ENCODE measurements at regions not wholly inside any gene's neighbourhood (a gene's known extent, or its start where the extent isn't known, plus 50 kb on each side); places are given as distances from the start of the nearest gene placed in this dataset.
"Not testable (repeated sequence)": the region's sequence is repeated elsewhere in the genome, so short reads cannot be mapped to it uniquely, and the experiment has no call there.

DNA sequence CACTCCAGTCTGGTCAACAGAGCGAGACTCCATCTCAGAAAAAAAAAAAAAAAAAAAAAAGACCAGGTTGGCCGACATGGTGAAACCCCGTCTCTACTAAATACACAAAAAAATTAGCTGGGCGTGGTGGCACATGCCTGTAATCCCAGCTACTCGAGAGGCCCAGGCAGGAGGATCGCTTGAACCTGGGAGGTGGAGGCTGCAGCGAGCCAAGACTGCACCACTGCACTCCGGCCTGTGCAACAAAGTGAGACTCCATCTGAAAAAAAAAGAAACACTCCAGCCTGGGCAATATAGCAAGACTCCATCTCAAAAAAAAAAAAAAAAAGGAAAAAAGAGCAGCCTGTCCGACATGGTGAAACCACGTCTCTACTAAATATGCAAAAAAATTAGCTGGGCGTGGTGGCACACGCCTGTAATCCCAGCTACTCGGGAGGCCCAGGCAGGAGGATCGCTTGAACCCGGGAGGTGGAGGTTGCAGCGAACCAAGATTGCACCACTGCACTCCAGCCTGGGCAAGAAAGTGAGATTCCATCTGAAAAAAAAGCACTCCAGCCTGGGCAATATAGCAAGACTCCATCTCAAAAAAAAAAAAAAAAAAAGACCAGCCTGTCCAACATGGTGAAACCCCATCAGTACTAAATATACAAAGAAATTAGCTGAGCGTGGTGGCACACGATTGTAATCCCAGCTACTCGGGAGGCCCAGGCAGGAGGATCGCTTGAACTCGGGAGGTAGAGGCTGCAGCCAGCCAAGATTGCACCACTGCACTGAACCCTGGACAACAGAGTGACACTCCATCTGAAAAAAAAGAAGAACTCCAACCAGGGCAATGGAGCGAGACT lies 343.3 kb upstream of the PLGLB2 start:
- H3K36me3 Mint-ChIP-seq (ENCODE audit: low read depth); H3K4me3 Mint-ChIP-seq; POLR2A ChIA-PET; ATAC-seq; H3K9me3 Mint-ChIP-seq (ENCODE audit: insufficient read depth); DNase-seq; H3K27me3 Mint-ChIP-seq (ENCODE audit: low read depth); CTCF ChIA-PET; H3K27ac Mint-ChIP-seq; H3K4me1 Mint-ChIP-seq (ENCODE audit: low read depth): not testable (repeated sequence)

DNA sequence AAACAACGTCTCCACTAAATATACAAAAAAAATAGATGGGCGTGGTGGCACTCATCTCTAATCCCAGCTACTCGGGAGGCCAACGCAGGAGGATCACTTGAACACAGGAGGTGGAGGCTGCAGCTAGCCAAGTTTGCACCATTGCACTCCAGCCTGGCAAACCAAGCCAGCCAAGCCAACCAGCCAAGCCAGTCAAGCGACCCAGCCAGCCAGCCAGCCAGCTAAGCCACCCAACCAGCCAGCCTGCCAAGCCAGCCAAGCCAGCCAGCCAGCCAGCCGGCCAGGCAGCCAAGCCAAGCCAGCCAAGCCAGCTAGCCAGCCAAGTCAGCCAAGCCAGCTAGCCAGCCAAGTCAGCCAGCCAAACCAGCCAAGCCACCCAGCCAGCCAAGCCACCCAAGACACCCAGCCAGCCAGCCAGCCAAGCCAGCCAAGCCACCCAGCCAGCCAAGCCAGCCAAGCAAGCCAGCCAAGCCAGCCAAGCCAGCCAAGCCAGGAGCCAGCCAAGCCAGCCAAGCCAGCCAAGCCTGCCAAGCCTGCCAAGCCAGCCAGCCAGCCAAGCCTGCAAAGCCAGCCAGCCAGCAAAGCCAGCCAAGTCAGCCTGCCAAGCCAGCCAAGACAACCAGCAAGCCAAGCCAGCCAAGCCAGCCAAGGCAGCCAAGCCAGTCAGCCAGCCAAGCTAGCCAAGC lies 342.2 kb upstream of the PLGLB2 start:
- H3K27me3 Mint-ChIP-seq (ENCODE audit: low read depth); DNase-seq; ATAC-seq; CTCF ChIA-PET; H3K9me3 Mint-ChIP-seq (ENCODE audit: insufficient read depth); H3K4me3 Mint-ChIP-seq; H3K27ac Mint-ChIP-seq; H3K4me1 Mint-ChIP-seq (ENCODE audit: low read depth); POLR2A ChIA-PET; H3K36me3 Mint-ChIP-seq (ENCODE audit: low read depth): not testable (repeated sequence)

DNA sequence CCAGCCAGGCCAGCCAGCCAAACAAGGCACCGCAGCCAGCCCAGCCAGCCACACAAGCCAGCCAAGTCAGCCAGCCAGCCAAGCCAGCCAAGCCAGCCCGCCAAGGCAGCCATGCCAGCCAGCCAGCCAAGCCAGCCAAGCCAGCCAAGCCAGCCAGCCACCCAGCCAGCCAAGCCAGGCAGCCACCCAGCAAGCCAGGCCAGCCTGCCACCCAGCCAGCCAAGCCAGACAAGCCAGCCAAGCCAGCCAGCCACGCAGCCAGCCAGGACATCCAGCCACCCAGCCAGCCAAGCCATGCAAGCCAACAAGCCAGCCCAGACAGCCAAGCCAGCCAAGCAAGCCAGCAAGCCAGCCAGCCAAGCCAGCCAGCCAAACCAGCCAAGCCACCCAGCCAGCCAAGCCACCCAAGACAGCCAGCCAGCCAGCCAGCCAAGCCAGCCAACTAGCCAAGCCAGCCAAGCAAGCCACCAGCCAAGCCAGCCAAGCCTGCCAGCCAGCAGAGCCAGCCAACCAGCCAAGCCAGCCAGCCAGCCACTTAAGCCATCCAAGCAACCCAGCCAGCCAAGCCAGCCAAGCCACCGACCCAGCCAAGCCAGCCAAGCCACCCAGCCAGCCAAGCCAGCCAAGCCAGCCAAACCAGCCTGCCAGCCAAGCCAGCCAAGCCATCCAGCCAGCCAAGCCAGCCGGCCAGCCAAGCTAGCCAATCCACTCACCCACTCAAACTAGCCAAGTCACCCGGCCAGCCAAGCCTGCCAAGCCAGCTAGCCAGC lies 341.3 kb upstream of the PLGLB2 start:
- H3K36me3 Mint-ChIP-seq (ENCODE audit: low read depth); H3K9me3 Mint-ChIP-seq (ENCODE audit: insufficient read depth); H3K4me3 Mint-ChIP-seq; DNase-seq; H3K27ac Mint-ChIP-seq; H3K4me1 Mint-ChIP-seq (ENCODE audit: low read depth); POLR2A ChIA-PET; ATAC-seq; H3K27me3 Mint-ChIP-seq (ENCODE audit: low read depth); CTCF ChIA-PET: not testable (repeated sequence)

DNA sequence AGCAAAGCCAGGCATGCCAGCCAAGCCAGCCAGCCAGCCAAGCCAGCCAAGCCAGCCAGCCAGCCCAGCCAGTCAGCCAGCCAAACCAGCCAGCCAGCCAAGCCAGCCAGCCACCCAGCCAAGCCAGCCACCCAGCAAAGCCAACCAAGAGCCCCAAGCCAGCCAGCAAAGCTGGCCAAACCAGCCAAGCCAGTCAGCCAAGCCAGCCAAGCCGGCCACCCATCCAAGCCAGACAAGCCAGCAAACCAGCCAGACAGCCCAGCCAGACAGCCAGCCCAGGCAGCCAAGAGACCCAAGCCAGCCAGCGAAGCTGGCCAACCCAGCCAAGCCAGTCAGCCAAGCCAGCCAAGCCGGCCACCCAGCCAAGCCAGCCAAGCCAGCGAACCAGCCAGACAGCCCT lies 338.3 kb upstream of the PLGLB2 start:
- DNase-seq; POLR2A ChIA-PET; H3K9me3 Mint-ChIP-seq (ENCODE audit: insufficient read depth); H3K36me3 Mint-ChIP-seq (ENCODE audit: low read depth); ATAC-seq; H3K27ac Mint-ChIP-seq; H3K4me1 Mint-ChIP-seq (ENCODE audit: low read depth); H3K4me3 Mint-ChIP-seq; H3K27me3 Mint-ChIP-seq (ENCODE audit: low read depth); CTCF ChIA-PET: not testable (repeated sequence)

DNA sequence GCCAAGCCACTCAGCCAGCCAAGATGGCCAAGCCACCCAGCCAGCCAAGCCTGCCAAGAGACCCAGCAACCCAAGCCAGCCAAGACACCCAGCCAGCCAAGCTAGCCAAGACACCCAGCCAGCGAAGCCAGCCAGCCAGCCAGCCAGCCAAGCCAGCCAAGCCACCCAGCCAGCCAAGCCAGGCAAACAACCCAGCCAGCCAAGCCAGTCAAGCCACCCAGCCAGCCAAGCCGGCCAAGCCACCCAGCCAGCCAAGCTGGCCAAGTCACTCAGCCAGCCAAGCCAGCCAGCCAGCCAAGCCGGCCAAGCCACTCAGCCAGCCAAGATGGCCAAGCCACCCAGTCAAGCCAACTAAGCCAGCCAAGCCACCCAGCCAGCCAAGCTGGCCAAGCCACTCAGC lies 337.5 kb upstream of the PLGLB2 start:
- ATAC-seq, POLR2A ChIA-PET, DNase-seq: not testable (repeated sequence)

DNA sequence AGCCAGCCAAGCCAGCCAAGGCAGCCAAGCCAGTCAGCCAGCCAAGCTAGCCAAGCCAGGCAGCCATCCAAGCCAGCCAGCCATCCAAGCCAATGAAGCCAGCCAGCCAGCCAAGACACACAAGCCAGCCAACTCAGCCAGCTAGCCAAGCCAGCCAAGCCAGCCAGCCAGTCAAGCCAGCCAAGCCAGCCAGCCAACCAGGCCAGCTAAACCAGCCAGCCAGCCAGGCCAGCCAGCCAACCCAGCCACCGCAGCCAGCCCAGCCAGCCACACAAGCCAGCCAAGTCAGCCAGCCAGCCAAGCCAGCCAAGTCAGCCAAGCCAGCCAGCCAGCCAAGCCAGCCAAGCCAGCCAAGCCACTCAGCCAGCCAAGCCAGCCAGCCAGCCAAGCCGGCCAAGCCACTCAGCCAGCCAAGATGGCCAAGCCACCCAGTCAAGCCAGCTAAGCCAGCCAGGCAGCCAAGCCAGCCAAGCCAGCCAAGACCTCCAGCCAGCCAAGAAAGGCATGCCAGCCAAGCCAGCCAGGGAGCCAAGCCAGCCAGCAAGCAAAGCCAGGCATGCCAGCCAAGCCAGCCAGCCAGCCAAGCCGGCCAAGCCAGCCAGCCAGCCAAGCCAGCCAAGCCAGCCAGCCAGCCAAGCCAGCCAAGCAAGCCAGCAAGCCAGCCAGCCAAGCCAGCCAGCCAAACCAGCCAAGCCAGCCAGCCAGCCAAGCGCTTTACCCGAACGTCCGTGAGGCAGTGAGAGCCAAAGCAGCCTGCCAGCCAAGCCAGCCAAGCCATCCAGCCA lies 335.7 kb upstream of the PLGLB2 start:
- CTCF ChIA-PET; DNase-seq; H3K27me3 Mint-ChIP-seq (ENCODE audit: low read depth); H3K27ac Mint-ChIP-seq; H3K36me3 Mint-ChIP-seq (ENCODE audit: low read depth); H3K4me3 Mint-ChIP-seq; H3K4me1 Mint-ChIP-seq (ENCODE audit: low read depth); H3K9me3 Mint-ChIP-seq (ENCODE audit: insufficient read depth); POLR2A ChIA-PET; ATAC-seq: not testable (repeated sequence)

More for the DNA sequence above, 337.5 kb upstream of the PLGLB2 start:
- H3K9me3 Mint-ChIP-seq (ENCODE audit: insufficient read depth); CTCF ChIA-PET; H3K27ac Mint-ChIP-seq; H3K4me1 Mint-ChIP-seq (ENCODE audit: low read depth); H3K36me3 Mint-ChIP-seq (ENCODE audit: low read depth); H3K4me3 Mint-ChIP-seq; H3K27me3 Mint-ChIP-seq (ENCODE audit: low read depth): not testable (repeated sequence)

DNA sequence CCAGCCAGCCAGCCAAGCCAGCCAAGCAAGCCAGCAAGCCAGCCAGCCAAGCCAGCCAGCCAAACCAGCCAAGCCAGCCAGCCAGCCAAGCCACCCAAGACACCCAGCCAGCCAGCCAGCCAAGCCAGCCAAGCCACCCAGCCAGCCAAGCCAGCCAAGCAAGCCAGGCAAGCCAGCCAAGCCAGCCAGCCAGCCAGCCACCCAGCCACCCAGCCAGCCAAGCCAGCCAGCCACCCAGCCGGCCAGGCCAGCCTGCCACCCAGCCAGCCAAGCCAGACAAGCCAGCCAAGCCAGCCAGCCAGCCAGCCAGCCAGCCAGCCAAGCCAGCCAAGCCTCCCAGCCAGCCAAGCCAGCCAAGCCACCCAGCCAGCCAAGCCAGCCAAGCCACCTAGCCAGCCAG lies 333.6 kb upstream of the PLGLB2 start:
- H3K4me3 Mint-ChIP-seq; H3K27ac Mint-ChIP-seq; H3K9me3 Mint-ChIP-seq (ENCODE audit: insufficient read depth); H3K27me3 Mint-ChIP-seq (ENCODE audit: low read depth); DNase-seq; H3K4me1 Mint-ChIP-seq (ENCODE audit: low read depth); ATAC-seq; H3K36me3 Mint-ChIP-seq (ENCODE audit: low read depth); CTCF ChIA-PET; POLR2A ChIA-PET: not testable (repeated sequence)

DNA sequence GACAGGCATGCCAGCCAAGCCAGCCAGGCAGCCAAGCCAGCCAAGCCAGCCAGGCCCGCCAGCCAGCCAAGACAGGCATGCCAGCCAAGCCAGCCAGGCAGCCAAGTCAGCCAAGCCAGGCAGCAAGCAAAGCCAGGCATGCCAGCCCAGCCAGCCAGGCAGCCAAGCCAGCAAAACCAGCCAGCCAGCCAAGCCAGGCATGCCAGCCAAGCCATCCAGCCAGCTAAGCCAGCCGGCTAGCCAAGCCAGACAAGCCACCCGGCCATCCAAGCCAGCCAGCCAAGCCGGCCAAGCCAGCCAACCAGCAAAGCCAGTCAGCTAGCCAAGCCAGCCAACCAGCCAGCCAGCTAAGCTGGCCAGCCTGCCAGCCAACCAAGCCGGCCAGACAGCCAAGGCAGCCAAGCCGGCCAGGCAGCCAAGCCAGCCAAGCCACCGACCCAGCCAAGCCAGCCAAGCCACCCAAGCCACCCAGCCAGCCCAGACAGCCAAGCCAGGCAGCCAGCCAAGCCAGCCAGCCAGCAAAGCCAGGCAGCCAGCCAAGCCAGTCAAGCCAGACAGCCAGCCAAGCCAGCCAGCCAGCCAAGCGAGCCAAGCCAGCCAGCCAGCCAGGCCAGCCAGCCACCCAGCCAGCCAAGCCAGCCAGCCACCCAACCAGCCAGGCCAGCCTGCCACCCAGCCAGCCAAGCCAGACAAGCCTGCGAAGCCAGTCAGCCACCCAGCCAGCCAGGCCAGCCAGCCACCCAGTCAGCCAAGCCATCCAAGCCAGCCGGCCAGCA lies 332.9 kb upstream of the PLGLB2 start:
- H3K4me1 Mint-ChIP-seq (ENCODE audit: low read depth); DNase-seq; H3K36me3 Mint-ChIP-seq (ENCODE audit: low read depth); H3K27me3 Mint-ChIP-seq (ENCODE audit: low read depth); ATAC-seq; H3K27ac Mint-ChIP-seq; H3K9me3 Mint-ChIP-seq (ENCODE audit: insufficient read depth); CTCF ChIA-PET; H3K4me3 Mint-ChIP-seq; POLR2A ChIA-PET: not testable (repeated sequence)

DNA sequence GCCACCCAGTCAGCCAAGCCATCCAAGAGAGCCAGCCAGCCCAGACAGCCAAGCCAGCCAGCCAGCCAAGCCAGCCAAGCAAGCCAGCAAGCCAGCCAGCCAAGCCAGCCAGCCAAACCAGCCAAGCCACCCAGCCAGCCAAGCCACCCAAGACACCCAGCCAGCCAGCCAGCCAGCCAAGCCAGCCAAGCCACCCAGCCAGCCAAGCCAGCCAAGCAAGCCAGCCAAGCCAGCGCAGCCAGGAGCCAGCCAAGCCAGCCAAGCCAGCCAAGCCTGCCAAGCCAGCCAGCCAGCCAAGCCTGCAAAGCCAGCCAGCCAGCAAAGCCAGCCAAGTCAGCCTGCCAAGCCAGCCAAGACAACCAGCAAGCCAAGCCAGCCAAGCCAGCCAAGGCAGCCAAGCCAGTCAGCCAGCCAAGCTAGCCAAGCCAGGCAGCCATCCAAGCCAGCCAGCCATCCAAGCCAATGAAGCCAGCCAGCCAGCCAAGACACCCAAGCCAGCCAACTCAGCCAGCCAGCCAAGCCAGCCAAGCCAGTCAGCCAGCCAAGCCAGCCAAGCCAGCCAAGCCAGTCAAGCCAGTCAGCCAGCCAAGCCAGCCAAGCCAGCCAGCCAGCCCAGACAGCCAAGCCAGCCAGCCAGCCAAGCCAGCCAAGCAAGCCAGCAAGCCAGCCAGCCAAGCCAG lies 332.2 kb upstream of the PLGLB2 start:
- POLR2A ChIA-PET; H3K4me1 Mint-ChIP-seq (ENCODE audit: low read depth); H3K4me3 Mint-ChIP-seq; DNase-seq; H3K27me3 Mint-ChIP-seq (ENCODE audit: low read depth); H3K36me3 Mint-ChIP-seq (ENCODE audit: low read depth); ATAC-seq; H3K27ac Mint-ChIP-seq; CTCF ChIA-PET; H3K9me3 Mint-ChIP-seq (ENCODE audit: insufficient read depth): not testable (repeated sequence)

DNA sequence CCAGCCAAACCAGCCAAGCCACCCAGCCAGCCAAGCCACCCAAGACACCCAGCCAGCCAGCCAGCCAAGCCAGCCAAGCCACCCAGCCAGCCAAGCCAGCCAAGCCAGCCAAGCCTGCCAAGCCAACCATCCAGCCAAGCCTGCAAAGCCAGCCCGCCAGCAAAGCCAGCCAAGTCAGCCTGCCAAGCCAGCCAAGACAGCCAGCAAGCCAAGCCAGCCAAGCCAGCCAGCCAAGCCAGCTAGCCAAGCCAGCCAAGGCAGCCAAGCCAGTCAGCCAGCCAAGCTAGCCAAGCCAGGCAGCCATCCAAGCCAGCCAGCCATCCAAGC lies 331.7 kb upstream of the PLGLB2 start:
- H3K27me3 Mint-ChIP-seq (ENCODE audit: low read depth); H3K27ac Mint-ChIP-seq; H3K36me3 Mint-ChIP-seq (ENCODE audit: low read depth); ATAC-seq; H3K4me1 Mint-ChIP-seq (ENCODE audit: low read depth); H3K4me3 Mint-ChIP-seq; POLR2A ChIA-PET; CTCF ChIA-PET; H3K9me3 Mint-ChIP-seq (ENCODE audit: insufficient read depth); DNase-seq: not testable (repeated sequence)

DNA sequence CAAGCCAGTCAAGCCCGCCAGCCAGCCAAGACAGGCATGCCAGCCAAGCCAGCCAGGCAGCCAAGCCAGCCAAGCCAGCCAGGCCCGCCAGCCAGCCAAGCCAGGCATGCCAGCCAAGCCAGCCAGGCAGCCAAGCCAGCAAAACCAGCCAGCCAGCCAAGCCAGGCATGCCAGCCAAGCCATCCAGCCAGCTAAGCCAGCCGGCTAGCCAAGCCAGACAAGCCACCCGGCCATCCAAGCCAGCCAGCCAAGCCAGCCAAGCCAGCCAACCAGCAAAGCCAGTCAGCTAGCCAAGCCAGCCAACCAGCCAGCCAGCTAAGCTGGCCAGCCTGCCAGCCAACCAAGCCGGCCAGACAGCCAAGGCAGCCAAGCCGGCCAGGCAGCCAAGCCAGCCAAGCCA lies 330.7 kb upstream of the PLGLB2 start:
- H3K9me3 Mint-ChIP-seq (ENCODE audit: insufficient read depth); H3K27me3 Mint-ChIP-seq (ENCODE audit: low read depth); DNase-seq; H3K36me3 Mint-ChIP-seq (ENCODE audit: low read depth); H3K4me1 Mint-ChIP-seq (ENCODE audit: low read depth); H3K4me3 Mint-ChIP-seq; CTCF ChIA-PET; ATAC-seq; POLR2A ChIA-PET; H3K27ac Mint-ChIP-seq: not testable (repeated sequence)
